B cell (primary cell): ENCODE measurements at regions not wholly inside any gene's neighbourhood (a gene's known extent, or its start where the extent isn't known, plus 50 kb on each side); places are given as distances from the start of the nearest gene placed in this dataset.
"Not testable (repeated sequence)": the region's sequence is repeated elsewhere in the genome, so short reads cannot be mapped to it uniquely, and the experiment has no call there.

Source experiments
- CTCF ChIP-seq: fragments of 200-600 bp; IDR thresholded peaks from one replicate; pipeline ENCODE4 v1.8.0; 2022; ENCODE audit warnings: antibody characterized with exemption, mild to moderate bottlenecking
- EZH2 ChIP-seq: IDR thresholded peaks from 2 replicates; pipeline ENCODE4 v1.6.1; 2012; ENCODE audit warnings: borderline replicate concordance, low read depth, mild to moderate bottlenecking, moderate library complexity, low read length; ENCODE audit not compliant: insufficient read depth, poor library complexity, severe bottlenecking

DNA sequence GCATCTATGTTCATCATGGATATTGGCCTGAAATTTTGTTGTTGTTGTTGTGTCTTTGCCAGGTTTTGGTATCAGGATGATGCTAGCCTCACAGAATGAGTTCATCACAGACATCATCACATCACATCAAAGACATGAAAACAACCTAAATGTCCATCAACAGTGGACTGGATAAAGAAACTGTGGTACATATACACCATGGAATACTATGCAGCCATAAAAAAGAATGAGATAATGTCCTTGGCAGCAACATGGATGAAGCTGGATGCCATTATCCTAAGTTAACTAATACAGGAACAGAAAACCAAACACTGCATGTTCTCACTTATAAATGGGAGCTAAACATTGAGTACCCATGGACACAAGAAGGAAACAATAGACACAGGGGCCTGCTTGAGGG lies 85.7 kb upstream of the MAPRE2 start:
- not testable (repeated sequence) for TF ChIP-seq EZH2, CTCF
